ENCODE measurements at regions not wholly inside any gene's neighbourhood (a gene's known extent, or its start where the extent isn't known, plus 50 kb on each side); places are given as distances from the start of the nearest gene placed in this dataset.

DNA sequence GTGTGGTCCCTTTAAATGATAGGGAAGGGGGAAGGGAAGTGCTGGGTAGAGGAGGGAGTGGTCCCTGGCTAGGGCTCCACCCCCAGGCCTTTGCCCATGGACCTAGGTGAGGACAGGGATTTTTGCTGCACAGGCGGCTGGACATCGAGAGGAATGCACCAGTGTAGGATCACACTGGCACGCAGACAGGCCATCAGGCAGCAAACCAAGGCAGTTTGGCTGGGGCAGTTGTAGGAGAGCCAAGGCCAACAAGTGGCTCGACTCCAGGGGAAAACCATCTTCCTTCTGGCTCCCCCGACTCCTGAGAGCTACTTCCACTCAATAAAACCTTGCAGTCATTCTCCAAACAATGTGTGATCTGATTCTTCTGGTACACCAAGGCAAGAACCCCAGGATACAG, 402.0 kb upstream of the LRRTM1 start:
- Histone ChIP-seq H3K36me3 (ENCODE audit: control insufficient read depth in 2 of 3, insufficient read depth in 3 of 3, low read length in 3 of 3) (no peaks in the 10 kb centered on the region), H3K4me1 (ENCODE audit: control insufficient read depth in 2 of 3, insufficient read depth in 2 of 3, low read depth in 1 of 3, low read length in 3 of 3) (no peaks in the 10 kb centered on the region), H3K27me3 (ENCODE audit: control insufficient read depth, insufficient read depth, low read length) (no peaks in the 10 kb centered on the region), H3K27ac (ENCODE audit: low read depth in 2 of 2, low read length in 2 of 2) (no peak overlapping the region), H3K4me3 (ENCODE audit: low read length in 3 of 3) (no peak overlapping the region), H3K9ac (ENCODE audit: low read length in 3 of 3) (no peak overlapping the region), H3K9me3 (ENCODE audit: control insufficient read depth in 2 of 3, insufficient read depth in 1 of 3, low read length in 3 of 3) (no peaks in the 10 kb centered on the region)
- intact Hi-C loops (cut with DNase I), result no loop called here
- no peak for DNase-seq
- no peak for FAIRE-seq
- TF ChIP-seq CTCF (IDR thresholded peaks at IDR 0.05; ENCODE audit: borderline replicate concordance, extremely low read depth, insufficient read depth), result no peak

- FAIRE-seq, result no peak
- intact Hi-C loops (cut with DNase I), result no loop called here
- Histone ChIP-seq H3K9ac (ENCODE audit: low read length in 3 of 3) (no peak overlapping the region), H3K9me3 (ENCODE audit: control insufficient read depth in 2 of 3, insufficient read depth in 1 of 3, low read length in 3 of 3) (no peaks in the 10 kb centered on the region), H3K4me3 (ENCODE audit: low read length in 3 of 3) (no peak overlapping the region), H3K36me3 (ENCODE audit: control insufficient read depth in 2 of 3, insufficient read depth in 3 of 3, low read length in 3 of 3) (no peaks in the 10 kb centered on the region), H3K27ac (ENCODE audit: low read depth in 2 of 2, low read length in 2 of 2) (no peak overlapping the region), H3K27me3 (ENCODE audit: control insufficient read depth, insufficient read depth, low read length) (no peaks in the 10 kb centered on the region), H3K4me1 (ENCODE audit: control insufficient read depth in 2 of 3, insufficient read depth in 2 of 3, low read depth in 1 of 3, low read length in 3 of 3) (no peaks in the 10 kb centered on the region)
- TF ChIP-seq CTCF (IDR thresholded peaks at IDR 0.05; ENCODE audit: borderline replicate concordance, extremely low read depth, insufficient read depth), result no peak
- no peak for DNase-seq
Observed at GRCh38 chr2:80703532-80703931, 399.0 kb upstream of the LRRTM1 start.

DNA sequence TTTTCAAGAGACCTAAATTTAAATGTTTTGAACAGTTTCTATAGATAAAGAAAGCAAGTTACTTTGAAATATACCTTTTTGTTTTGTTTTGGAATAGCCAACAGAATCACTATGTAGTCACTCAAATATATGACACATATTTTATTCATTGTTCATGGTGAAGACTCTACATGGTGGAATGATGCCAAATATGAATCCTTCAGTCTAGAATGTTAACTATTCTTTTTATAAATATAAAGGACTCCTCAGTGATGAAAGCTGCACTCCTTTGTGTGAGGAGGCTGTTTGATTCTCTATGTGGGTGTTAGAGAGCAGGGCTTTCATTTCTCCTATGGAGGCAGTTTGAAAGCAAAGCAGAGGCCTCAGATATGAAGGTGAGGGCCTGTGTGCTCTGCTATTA, 396.4 kb upstream of the LRRTM1 start:
- Histone ChIP-seq H3K4me3 (ENCODE audit: low read length in 3 of 3) (no peak overlapping the region), H3K27me3 (ENCODE audit: control insufficient read depth, insufficient read depth, low read length) (no peaks in the 10 kb centered on the region), H3K9me3 (ENCODE audit: control insufficient read depth in 2 of 3, insufficient read depth in 1 of 3, low read length in 3 of 3) (no peaks in the 10 kb centered on the region), H3K27ac (ENCODE audit: low read depth in 2 of 2, low read length in 2 of 2) (no peak overlapping the region), H3K4me1 (ENCODE audit: control insufficient read depth in 2 of 3, insufficient read depth in 2 of 3, low read depth in 1 of 3, low read length in 3 of 3) (no peaks in the 10 kb centered on the region), H3K9ac (ENCODE audit: low read length in 3 of 3) (no peak overlapping the region), H3K36me3 (ENCODE audit: control insufficient read depth in 2 of 3, insufficient read depth in 3 of 3, low read length in 3 of 3) (no peaks in the 10 kb centered on the region)
- TF ChIP-seq CTCF (IDR thresholded peaks at IDR 0.05; ENCODE audit: borderline replicate concordance, extremely low read depth, insufficient read depth), result no peak
- intact Hi-C loops (cut with DNase I), result no loop called here
- DNase-seq (no peak), FAIRE-seq (no peak)
